H1 (cell line): ENCODE measurements at regions not wholly inside any gene's neighbourhood (a gene's known extent, or its start where the extent isn't known, plus 50 kb on each side); places are given as distances from the start of the nearest gene placed in this dataset.
A peak's percentile ranks its signal among the peaks of the same experiment; 100 is the strongest.

ENCODE experiments used
- CTCF ChIA-PET: fragments of 300-600 bp; sonication (Branson Sonifier 250); formaldehyde crosslinking; loops from one replicate; lab custom pipeline; 2021; ENCODE audit not compliant: partially characterized antibody; lab: Charles Lee
- POLR2A ChIA-PET: fragments of 300-600 bp; sonication (Branson Sonifier 250); formaldehyde crosslinking; loops from one replicate; lab custom pipeline; 2021; ENCODE audit warnings: inconsistent platforms; ENCODE audit not compliant: partially characterized antibody; lab: Charles Lee
- DNase-seq, 2 experiments: peaks; one replicate each; pipeline versions ENCODE4 v3.0.0 to v3.0.0-alpha.2; 2010 to 2022; ENCODE audit warnings: low spot score in 2 of 2, low read depth in 1 of 2, mixed read lengths in 1 of 2
- FAIRE-seq: peaks from 2 replicates; lab custom pipeline; 2011; peaks lifted over from hg19 to GRCh38; lab: Jason Lieb, UNC
- H2AFZ ChIP-seq: 2 replicates; pipeline ENCODE4 v1.8.1; 2012; ENCODE audit warnings: low read length, inconsistent platforms
- H2AK5ac ChIP-seq: 2 replicates; pipeline ENCODE4 v1.6.1; 2013; ENCODE audit warnings: low read depth, low read length
- H2BK120ac ChIP-seq: replicated peaks from 2 replicates; pipeline ENCODE3; 2013; ENCODE audit warnings: low read depth, low read length, inconsistent platforms
- H2BK12ac ChIP-seq: 2 replicates; pipeline ENCODE4 v1.6.1; 2013; ENCODE audit warnings: low read depth, low read length
- H2BK15ac ChIP-seq: 2 replicates; pipeline ENCODE4 v1.6.1; 2013; ENCODE audit warnings: low read length
- H2BK20ac ChIP-seq: 2 replicates; pipeline ENCODE4 v1.6.1; 2013; ENCODE audit warnings: low read length
- H2BK5ac ChIP-seq: 2 replicates; pipeline ENCODE4 v1.6.1; 2013; ENCODE audit warnings: low read depth, low read length
- H3K14ac ChIP-seq: 2 replicates; pipeline ENCODE4 v1.6.1; 2013; ENCODE audit warnings: inconsistent platforms; ENCODE audit not compliant: insufficient read length
- H3K18ac ChIP-seq: 2 replicates; pipeline ENCODE4 v1.6.1; 2013; ENCODE audit warnings: low read length; ENCODE audit errors: extremely low read depth
- H3K23ac ChIP-seq: 2 replicates; pipeline ENCODE4 v1.6.1; 2013; ENCODE audit warnings: inconsistent platforms; ENCODE audit not compliant: insufficient read length
- H3K23me2 ChIP-seq: 2 replicates; pipeline ENCODE4 v1.6.1; 2013; ENCODE audit warnings: low read depth, low read length
- H3K27ac ChIP-seq: 2 replicates; pipeline ENCODE4 v1.6.1; 2011; ENCODE audit warnings: low read depth, low read length, inconsistent platforms
- H3K27me3 ChIP-seq, 4 experiments: replicated peaks in 1 of 4; 1 replicate in 1 of 4; 2 replicates in 3 of 4; pipeline versions ENCODE4 v1.6.1 to v1.8.1; 2011 to 2013; ENCODE audit warnings: low read length in 3 of 4, mild to moderate bottlenecking in 3 of 4, inconsistent platforms in 2 of 4, mixed read lengths in 2 of 4, moderate library complexity in 1 of 4; ENCODE audit not compliant: control insufficient read depth in 3 of 4, insufficient read depth in 3 of 4; ENCODE audit errors: extremely low read depth in 1 of 4
- H3K36me3 ChIP-seq, 4 experiments: 2 replicates each; pipeline versions ENCODE4 v1.6.1 to v1.8.1; 2011 to 2013; ENCODE audit warnings: mild to moderate bottlenecking in 4 of 4, low read length in 3 of 4, moderate library complexity in 2 of 4, control low read depth in 1 of 4, inconsistent platforms in 1 of 4; ENCODE audit not compliant: insufficient read depth in 4 of 4, control insufficient read depth in 2 of 4
- H3K4ac ChIP-seq: replicated peaks from 2 replicates; pipeline ENCODE3; 2013; ENCODE audit warnings: low read length, low read depth, mixed read lengths, inconsistent platforms; ENCODE audit not compliant: insufficient read length
- H3K4me1 ChIP-seq, 4 experiments: replicated peaks in 1 of 4; 1 replicate in 1 of 4; 2 replicates in 3 of 4; pipeline versions ENCODE4 v1.6.1 to v1.8.1; 2011 to 2013; ENCODE audit warnings: low read length in 3 of 4, inconsistent platforms in 2 of 4, mixed read lengths in 1 of 4; ENCODE audit not compliant: insufficient read depth in 4 of 4, control insufficient read depth in 3 of 4
- H3K4me2 ChIP-seq, 2 experiments: 2 replicates each; pipeline versions ENCODE4 v1.6.1 to v1.8.1; 2011 to 2013; ENCODE audit warnings: low read depth in 2 of 2, low read length in 2 of 2, control low read depth in 1 of 2, inconsistent platforms in 1 of 2, mild to moderate bottlenecking in 1 of 2; ENCODE audit not compliant: insufficient read depth in 1 of 2
- H3K4me3 ChIP-seq, 4 experiments: fragments of 200-600, 300-600 bp in 1 of 4; sonication (generic), shearing (Covaris generic), sonication (Bioruptor Twin) in 1 of 4; 2 replicates each; pipeline versions ENCODE4 v1.5.1 to v1.8.1; 2011 to 2016; ENCODE audit warnings: low read length in 4 of 4, low read depth in 3 of 4, control low read depth in 2 of 4, inconsistent platforms in 2 of 4, mild to moderate bottlenecking in 2 of 4, mixed read lengths in 1 of 4, moderate library complexity in 1 of 4; ENCODE audit not compliant: insufficient read depth in 2 of 4; ENCODE audit errors: extremely low read depth in 1 of 4
- H3K56ac ChIP-seq: replicated peaks from 2 replicates; pipeline ENCODE3; 2013; ENCODE audit warnings: low read depth, mild to moderate bottlenecking, mixed read lengths, low read length, inconsistent platforms; ENCODE audit not compliant: insufficient read length
- H3K79me1 ChIP-seq: 2 replicates; pipeline ENCODE4 v1.6.1; 2013; ENCODE audit warnings: low read depth, low read length, control low read depth
- H3K79me2 ChIP-seq, 2 experiments: 2 replicates each; pipeline versions ENCODE4 v1.6.1 to v1.8.1; 2012 to 2013; ENCODE audit warnings: low read length in 2 of 2, mild to moderate bottlenecking in 2 of 2, inconsistent platforms in 1 of 2; ENCODE audit not compliant: insufficient read depth in 2 of 2, control insufficient read depth in 1 of 2
- H3K9ac ChIP-seq, 4 experiments: replicated peaks in 1 of 4; 1 replicate in 1 of 4; 2 replicates in 3 of 4; pipeline versions ENCODE4 v1.6.1 to v1.8.1; 2011 to 2013; ENCODE audit warnings: low read depth in 3 of 4, low read length in 3 of 4, control low read depth in 2 of 4, mild to moderate bottlenecking in 2 of 4, moderate library complexity in 2 of 4, inconsistent platforms in 1 of 4; ENCODE audit errors: extremely low read depth in 1 of 4
- H3K9me3 ChIP-seq, 2 experiments: 2 replicates each; pipeline versions ENCODE4 v1.6.1 to v1.8.1; 2012 to 2013; ENCODE audit warnings: mild to moderate bottlenecking in 2 of 2, moderate library complexity in 2 of 2, control low read depth in 1 of 2, inconsistent platforms in 1 of 2, low read depth in 1 of 2, low read length in 1 of 2, mixed read lengths in 1 of 2; ENCODE audit not compliant: insufficient read depth in 2 of 2
- H4K20me1 ChIP-seq, 2 experiments: replicated peaks in 1 of 2; 2 replicates each; pipeline versions ENCODE3 to v1.8.1; 2011 to 2013; ENCODE audit warnings: inconsistent platforms in 2 of 2, low read length in 2 of 2, mild to moderate bottlenecking in 1 of 2; ENCODE audit not compliant: insufficient read depth in 2 of 2, control insufficient read depth in 1 of 2
- H4K5ac ChIP-seq: 2 replicates; pipeline ENCODE4 v1.6.1; 2013; ENCODE audit warnings: low read length, low read depth, mixed read lengths, inconsistent platforms; ENCODE audit not compliant: insufficient read length
- H4K8ac ChIP-seq: 2 replicates; pipeline ENCODE4 v1.8.0; 2013; ENCODE audit warnings: mild to moderate bottlenecking, moderate library complexity, low read length, inconsistent platforms; ENCODE audit not compliant: insufficient read depth; ENCODE audit errors: extremely low read depth
- H4K91ac ChIP-seq: replicated peaks from 2 replicates; pipeline ENCODE3; 2013; ENCODE audit warnings: low read length, mixed read lengths, inconsistent platforms; ENCODE audit not compliant: insufficient read length
- ATF2 ChIP-seq: IDR thresholded peaks from 2 replicates; pipeline ENCODE4 v1.6.1; 2012; ENCODE audit warnings: low read length, inconsistent platforms
- CHD1 ChIP-seq: IDR thresholded peaks from 2 replicates; pipeline ENCODE4 v1.6.1; 2012; ENCODE audit warnings: low read depth, low read length, improper control_type of control experiment
- EP300 ChIP-seq, 2 experiments: IDR thresholded peaks; 1 replicate in 1 of 2; 2 replicates in 1 of 2; pipeline ENCODE4 v1.6.1; 2011 to 2012; ENCODE audit warnings: low read depth in 2 of 2, low read length in 2 of 2, mild to moderate bottlenecking in 2 of 2, borderline replicate concordance in 1 of 2, inconsistent platforms in 1 of 2, moderate library complexity in 1 of 2
- EZH2 ChIP-seq: fragments of 200-600 bp; sonication (generic); IDR thresholded peaks from 2 replicates; pipeline ENCODE4 v1.7.1; 2012; ENCODE audit warnings: low read depth, mild to moderate bottlenecking, moderate library complexity, low read length, inconsistent platforms; ENCODE audit not compliant: severe bottlenecking
- NANOG ChIP-seq: IDR thresholded peaks from 2 replicates; pipeline ENCODE4 v1.6.1; 2011; ENCODE audit warnings: low read length, low read depth, mild to moderate bottlenecking, inconsistent platforms; ENCODE audit not compliant: insufficient read depth, poor library complexity, severe bottlenecking
- PHF8 ChIP-seq: fragments of 200-600 bp; sonication (generic); conservative IDR thresholded peaks from 2 replicates; pipeline ENCODE4 v1.7.1; 2012; ENCODE audit warnings: low read depth, mild to moderate bottlenecking, inconsistent platforms, low read length, moderate library complexity
- POLR2A ChIP-seq, 2 experiments: IDR thresholded peaks; 1 replicate in 1 of 2; 2 replicates in 1 of 2; pipeline ENCODE4 v1.6.1; 2011; ENCODE audit warnings: low read depth in 2 of 2, low read length in 2 of 2, mild to moderate bottlenecking in 2 of 2; ENCODE audit errors: control extremely low read depth in 1 of 2
- POLR2AphosphoS5 ChIP-seq: IDR thresholded peaks from 2 replicates; pipeline ENCODE4 v1.6.1; 2011; ENCODE audit warnings: low read depth, low read length
- TAF7 ChIP-seq: optimal IDR thresholded peaks from 2 replicates; pipeline ENCODE3; 2011; ENCODE audit warnings: low read depth, mild to moderate bottlenecking, inconsistent platforms, low read length, moderate library complexity, borderline replicate concordance
- USF2 ChIP-seq: IDR thresholded peaks from 2 replicates; pipeline ENCODE4 v1.6.1; 2011; ENCODE audit warnings: low read length, improper control_type of control experiment
- WGBS, 2 experiments: shearing (Covaris generic) in 1 of 2; methylation state at CpG; one replicate each; pipeline versions ENCODE4 v1.1.6 to v1.1.7; 2013 to 2015; ENCODE audit warnings: low lambda C conversion rate in 2 of 2, mixed read lengths in 2 of 2, inconsistent platforms in 1 of 2, low coverage in 1 of 2, missing lambda C conversion rate in 1 of 2; ENCODE audit not compliant: insufficient replicate concordance in 2 of 2, insufficient coverage in 1 of 2, insufficient read length in 1 of 2; ENCODE audit errors: extremely low coverage in 1 of 2, missing lambda C conversion rate in 1 of 2; 5-methylcytosine and 5-hydroxymethylcytosine counted together

- no peak overlapping the region for H3K4me2 ChIP-seq
- H3K79me1 ChIP-seq: no peaks in the 10 kb centered on the region
- H2BK15ac ChIP-seq: no peak overlapping the region
- no peaks in the 10 kb centered on the region for H4K20me1 ChIP-seq
- H4K8ac ChIP-seq: no peak overlapping the region
- FAIRE-seq (no peak), DNase-seq (no peak)
- H3K18ac ChIP-seq: no peak overlapping the region
- WGBS, 2 experiments: 94% methylated on average over 1 of the region's 1 CpG; no CpG with 5 or more reads in 1 of the 2 experiments
- no peak overlapping the region for H4K5ac ChIP-seq
- POLR2A ChIA-PET: interaction anchor here (1.7 kb wide), 1 partner anchor 10 kb away, joined by 8 read pairs; no protein-coding TSS in a partner anchor
- no peaks in the 10 kb centered on the region for H3K79me2 ChIP-seq
- no peak overlapping the region for H3K27ac ChIP-seq
- no peak overlapping the region for H3K9ac ChIP-seq
- H3K56ac ChIP-seq: no peak overlapping the region
- H2AFZ ChIP-seq: no peak overlapping the region
- H3K23me2 ChIP-seq: no peaks in the 10 kb centered on the region; the same call in 1 of the 2 replicates
- no peaks in the 10 kb centered on the region for H3K36me3 ChIP-seq
- CTCF ChIA-PET: interaction anchor here (0.9 to 2.0 kb wide), 4 partner anchors 10 to 88 kb away, joined by 3 to 5 read pairs (median 4); no protein-coding TSS in a partner anchor
- no peak overlapping the region for H3K14ac ChIP-seq
- H2BK12ac ChIP-seq: peak overlapping the region; percentile 39; the same call in 1 of the 2 replicates
- no peaks in the 10 kb centered on the region for H3K9me3 ChIP-seq
- no peak overlapping the region for H2BK5ac ChIP-seq
- no peak overlapping the region for H3K4me3 ChIP-seq
- no peak overlapping the region for H3K23ac ChIP-seq
- no peaks in the 10 kb centered on the region; a peak in 2 of 7 replicates for H3K27me3 ChIP-seq
- peak overlapping the region; percentile 28 for H2BK120ac ChIP-seq
- peak overlapping the region; percentile 40; the same call in 1 of the 2 replicates for H2AK5ac ChIP-seq
- TF ChIP-seq CHD1: no peak
- TF ChIP-seq PHF8: no peak
- no peak for TF ChIP-seq USF2
- TF ChIP-seq TAF7: no peak
- no peak for TF ChIP-seq EZH2
- TF ChIP-seq EP300 (IDR thresholded peaks at IDR 0.05; ENCODE audit: borderline replicate concordance in 1 of 2, low read depth in 2 of 2, low read length in 2 of 2): no peak
- no peak for TF ChIP-seq POLR2A (IDR thresholded peaks at IDR 0.05; ENCODE audit: control extremely low read depth in 1 of 2, low read depth in 2 of 2, low read length in 2 of 2)
- no peak for TF ChIP-seq POLR2AphosphoS5
- no peak for TF ChIP-seq ATF2
- no peak for TF ChIP-seq NANOG
- H3K4me1 ChIP-seq: peaks cover 2 to 18% (median 11%) of the 10 kb centered on the region in 4 experiments
- H4K91ac ChIP-seq: peak overlapping the region; percentile 52
- H3K4ac ChIP-seq: no peak overlapping the region
- no peak overlapping the region for H2BK20ac ChIP-seq
These were observed 259.9 kb downstream of the SOX9 start for GRCh38 chr17:72380737-72381136.
